ENCODE measurements at regions not wholly inside any gene's neighbourhood (a gene's known extent, or its start where the extent isn't known, plus 50 kb on each side); places are given as distances from the start of the nearest gene placed in this dataset.
"Not testable (repeated sequence)": the region's sequence is repeated elsewhere in the genome, so short reads cannot be mapped to it uniquely, and the experiment has no call there.

DNA sequence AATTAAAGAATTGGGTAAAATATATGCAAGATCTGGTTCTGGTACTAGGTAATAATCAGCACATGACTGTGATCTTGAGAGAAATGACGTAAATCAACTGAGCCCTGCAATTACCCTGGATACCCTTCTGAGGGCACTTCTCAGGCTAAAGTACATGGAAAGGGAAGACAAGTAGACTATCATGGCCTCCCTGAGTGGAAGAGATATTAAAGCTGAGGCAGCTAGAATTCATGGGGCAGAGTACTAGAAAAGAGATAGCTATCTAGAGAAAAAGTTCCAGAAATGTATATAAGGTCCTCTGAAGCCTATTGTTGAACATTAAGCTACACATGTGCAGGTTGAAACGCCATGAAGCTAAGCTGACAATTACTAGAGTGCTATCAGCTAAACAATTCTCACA, 249.6 kb downstream of the NKX6-1 start:
- Histone ChIP-seq H3K27ac (ENCODE audit: low read depth in 1 of 2, low read length in 2 of 2) (no peak overlapping the region), H3K4me3 (ENCODE audit: low read depth in 1 of 3, low read length in 3 of 3) (no peak overlapping the region), H3K9ac (ENCODE audit: low read depth in 1 of 2, low read length in 2 of 2) (no peak overlapping the region), H3K36me3 (ENCODE audit: control insufficient read depth in 4 of 4, insufficient read depth in 3 of 4, low read depth in 1 of 4, low read length in 3 of 4) (no peaks in the 10 kb centered on the region), H3K27me3 (ENCODE audit: control insufficient read depth in 4 of 4, insufficient read depth in 4 of 4, low read length in 3 of 4) (no peaks in the 10 kb centered on the region), H3K9me3 (ENCODE audit: control insufficient read depth in 4 of 4, low read length in 3 of 4) (no peaks in the 10 kb centered on the region), H3K4me1 (ENCODE audit: control insufficient read depth in 4 of 4, insufficient read depth in 4 of 4, low read length in 3 of 4) (no peaks in the 10 kb centered on the region)
- whole genome bisulfite sequencing = 67% methylated on average over 2 of the region's 2 CpGs
- no peak for DNase-seq (ENCODE audit: low spot score)
- TF ChIP-seq, protein P1, sequence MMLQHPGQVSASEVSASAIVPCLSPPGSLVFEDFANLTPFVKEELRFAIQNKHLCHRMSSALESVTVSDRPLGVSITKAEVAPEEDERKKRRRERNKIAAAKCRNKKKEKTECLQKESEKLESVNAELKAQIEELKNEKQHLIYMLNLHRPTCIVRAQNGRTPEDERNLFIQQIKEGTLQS (IDR thresholded peaks at IDR 0.05) = no peak
- TF ChIP-seq, protein P2, sequence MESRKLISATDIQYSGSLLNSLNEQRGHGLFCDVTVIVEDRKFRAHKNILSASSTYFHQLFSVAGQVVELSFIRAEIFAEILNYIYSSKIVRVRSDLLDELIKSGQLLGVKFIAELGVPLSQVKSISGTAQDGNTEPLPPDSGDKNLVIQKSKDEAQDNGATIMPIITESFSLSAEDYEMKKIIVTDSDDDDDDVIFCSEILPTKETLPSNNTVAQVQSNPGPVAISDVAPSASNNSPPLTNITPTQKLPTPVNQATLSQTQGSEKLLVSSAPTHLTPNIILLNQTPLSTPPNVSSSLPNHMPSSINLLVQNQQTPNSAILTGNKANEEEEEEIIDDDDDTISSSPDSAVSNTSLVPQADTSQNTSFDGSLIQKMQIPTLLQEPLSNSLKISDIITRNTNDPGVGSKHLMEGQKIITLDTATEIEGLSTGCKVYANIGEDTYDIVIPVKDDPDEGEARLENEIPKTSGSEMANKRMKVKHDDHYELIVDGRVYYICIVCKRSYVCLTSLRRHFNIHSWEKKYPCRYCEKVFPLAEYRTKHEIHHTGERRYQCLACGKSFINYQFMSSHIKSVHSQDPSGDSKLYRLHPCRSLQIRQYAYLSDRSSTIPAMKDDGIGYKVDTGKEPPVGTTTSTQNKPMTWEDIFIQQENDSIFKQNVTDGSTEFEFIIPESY (IDR thresholded peaks at IDR 0.05) = no peak
- TF ChIP-seq, protein P3, sequence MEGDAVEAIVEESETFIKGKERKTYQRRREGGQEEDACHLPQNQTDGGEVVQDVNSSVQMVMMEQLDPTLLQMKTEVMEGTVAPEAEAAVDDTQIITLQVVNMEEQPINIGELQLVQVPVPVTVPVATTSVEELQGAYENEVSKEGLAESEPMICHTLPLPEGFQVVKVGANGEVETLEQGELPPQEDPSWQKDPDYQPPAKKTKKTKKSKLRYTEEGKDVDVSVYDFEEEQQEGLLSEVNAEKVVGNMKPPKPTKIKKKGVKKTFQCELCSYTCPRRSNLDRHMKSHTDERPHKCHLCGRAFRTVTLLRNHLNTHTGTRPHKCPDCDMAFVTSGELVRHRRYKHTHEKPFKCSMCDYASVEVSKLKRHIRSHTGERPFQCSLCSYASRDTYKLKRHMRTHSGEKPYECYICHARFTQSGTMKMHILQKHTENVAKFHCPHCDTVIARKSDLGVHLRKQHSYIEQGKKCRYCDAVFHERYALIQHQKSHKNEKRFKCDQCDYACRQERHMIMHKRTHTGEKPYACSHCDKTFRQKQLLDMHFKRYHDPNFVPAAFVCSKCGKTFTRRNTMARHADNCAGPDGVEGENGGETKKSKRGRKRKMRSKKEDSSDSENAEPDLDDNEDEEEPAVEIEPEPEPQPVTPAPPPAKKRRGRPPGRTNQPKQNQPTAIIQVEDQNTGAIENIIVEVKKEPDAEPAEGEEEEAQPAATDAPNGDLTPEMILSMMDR (IDR thresholded peaks at IDR 0.05; ENCODE audit: low read depth, low read length, missing input control) = no peak
- TF ChIP-seq, protein P4, sequence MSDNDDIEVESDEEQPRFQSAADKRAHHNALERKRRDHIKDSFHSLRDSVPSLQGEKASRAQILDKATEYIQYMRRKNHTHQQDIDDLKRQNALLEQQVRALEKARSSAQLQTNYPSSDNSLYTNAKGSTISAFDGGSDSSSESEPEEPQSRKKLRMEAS (IDR thresholded peaks at IDR 0.05) = no peak
- TF ChIP-seq HNF4A (conservative IDR thresholded peaks at IDR 0.05) = no peak
- TF ChIP-seq SP1 (IDR thresholded peaks at IDR 0.05) = no peak
- no peak for TF ChIP-seq HNF4G (IDR thresholded peaks at IDR 0.05)
- no peak for TF ChIP-seq FOXA2 (IDR thresholded peaks at IDR 0.05)
- TF ChIP-seq FOXA1 (IDR thresholded peaks at IDR 0.05) = no peak
- no peak for TF ChIP-seq EGR1 (IDR thresholded peaks at IDR 0.05; ENCODE audit: low read depth in 2 of 2)
- TF ChIP-seq RXRA (IDR thresholded peaks at IDR 0.05) = no peak
- TF ChIP-seq TAF1 (conservative IDR thresholded peaks at IDR 0.05) = no peak
- TF ChIP-seq RAD21 (IDR thresholded peaks at IDR 0.05) = no peak
- no peak for TF ChIP-seq GABPA (IDR thresholded peaks at IDR 0.05 in 1 of 2, conservative IDR thresholded peaks at IDR 0.05 in 1 of 2)
- TF ChIP-seq YY1 (IDR thresholded peaks at IDR 0.05) = no peak
- no peak for TF ChIP-seq JUND (IDR thresholded peaks at IDR 0.05)
- no peak for TF ChIP-seq NR2F2 (IDR thresholded peaks at IDR 0.05)
- TF ChIP-seq, protein P5, sequence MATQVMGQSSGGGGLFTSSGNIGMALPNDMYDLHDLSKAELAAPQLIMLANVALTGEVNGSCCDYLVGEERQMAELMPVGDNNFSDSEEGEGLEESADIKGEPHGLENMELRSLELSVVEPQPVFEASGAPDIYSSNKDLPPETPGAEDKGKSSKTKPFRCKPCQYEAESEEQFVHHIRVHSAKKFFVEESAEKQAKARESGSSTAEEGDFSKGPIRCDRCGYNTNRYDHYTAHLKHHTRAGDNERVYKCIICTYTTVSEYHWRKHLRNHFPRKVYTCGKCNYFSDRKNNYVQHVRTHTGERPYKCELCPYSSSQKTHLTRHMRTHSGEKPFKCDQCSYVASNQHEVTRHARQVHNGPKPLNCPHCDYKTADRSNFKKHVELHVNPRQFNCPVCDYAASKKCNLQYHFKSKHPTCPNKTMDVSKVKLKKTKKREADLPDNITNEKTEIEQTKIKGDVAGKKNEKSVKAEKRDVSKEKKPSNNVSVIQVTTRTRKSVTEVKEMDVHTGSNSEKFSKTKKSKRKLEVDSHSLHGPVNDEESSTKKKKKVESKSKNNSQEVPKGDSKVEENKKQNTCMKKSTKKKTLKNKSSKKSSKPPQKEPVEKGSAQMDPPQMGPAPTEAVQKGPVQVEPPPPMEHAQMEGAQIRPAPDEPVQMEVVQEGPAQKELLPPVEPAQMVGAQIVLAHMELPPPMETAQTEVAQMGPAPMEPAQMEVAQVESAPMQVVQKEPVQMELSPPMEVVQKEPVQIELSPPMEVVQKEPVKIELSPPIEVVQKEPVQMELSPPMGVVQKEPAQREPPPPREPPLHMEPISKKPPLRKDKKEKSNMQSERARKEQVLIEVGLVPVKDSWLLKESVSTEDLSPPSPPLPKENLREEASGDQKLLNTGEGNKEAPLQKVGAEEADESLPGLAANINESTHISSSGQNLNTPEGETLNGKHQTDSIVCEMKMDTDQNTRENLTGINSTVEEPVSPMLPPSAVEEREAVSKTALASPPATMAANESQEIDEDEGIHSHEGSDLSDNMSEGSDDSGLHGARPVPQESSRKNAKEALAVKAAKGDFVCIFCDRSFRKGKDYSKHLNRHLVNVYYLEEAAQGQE (IDR thresholded peaks at IDR 0.05) = no peak

DNA sequence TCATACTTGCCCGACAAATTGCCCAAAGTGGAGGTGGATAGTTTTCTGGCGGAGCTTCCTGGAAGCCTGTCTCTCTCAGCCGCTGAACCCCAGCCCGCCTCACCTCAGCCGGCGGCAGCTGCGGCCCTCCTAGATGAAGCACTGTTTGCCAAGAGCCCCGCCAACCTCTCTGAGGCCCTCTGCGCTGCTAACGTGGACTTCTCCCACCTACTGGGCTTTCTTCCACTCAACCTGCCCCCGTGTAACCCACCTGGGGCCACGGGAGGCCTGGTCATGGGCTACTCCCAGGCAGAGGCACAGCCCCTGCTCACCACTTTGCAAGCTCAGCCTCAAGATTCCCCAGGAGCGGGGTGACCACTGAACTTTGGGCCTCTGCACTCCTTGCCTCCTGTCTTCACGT, 254.1 kb downstream of the NKX6-1 start:
- not testable (repeated sequence) for H3K9ac ChIP-seq (ENCODE audit: low read depth in 1 of 2, low read length in 2 of 2); H3K27ac ChIP-seq (ENCODE audit: low read depth in 1 of 2, low read length in 2 of 2); H3K27me3 ChIP-seq (ENCODE audit: control insufficient read depth in 4 of 4, insufficient read depth in 4 of 4, low read length in 3 of 4); H3K4me3 ChIP-seq (ENCODE audit: low read depth in 1 of 3, low read length in 3 of 3); DNase-seq (ENCODE audit: low spot score); H3K4me1 ChIP-seq (ENCODE audit: control insufficient read depth in 4 of 4, insufficient read depth in 4 of 4, low read length in 3 of 4); H3K36me3 ChIP-seq (ENCODE audit: control insufficient read depth in 4 of 4, insufficient read depth in 3 of 4, low read depth in 1 of 4, low read length in 3 of 4); H3K9me3 ChIP-seq (ENCODE audit: control insufficient read depth in 4 of 4, low read length in 3 of 4)
- WGBS = 91% methylated on average over 14 of the region's 14 CpGs

DNA sequence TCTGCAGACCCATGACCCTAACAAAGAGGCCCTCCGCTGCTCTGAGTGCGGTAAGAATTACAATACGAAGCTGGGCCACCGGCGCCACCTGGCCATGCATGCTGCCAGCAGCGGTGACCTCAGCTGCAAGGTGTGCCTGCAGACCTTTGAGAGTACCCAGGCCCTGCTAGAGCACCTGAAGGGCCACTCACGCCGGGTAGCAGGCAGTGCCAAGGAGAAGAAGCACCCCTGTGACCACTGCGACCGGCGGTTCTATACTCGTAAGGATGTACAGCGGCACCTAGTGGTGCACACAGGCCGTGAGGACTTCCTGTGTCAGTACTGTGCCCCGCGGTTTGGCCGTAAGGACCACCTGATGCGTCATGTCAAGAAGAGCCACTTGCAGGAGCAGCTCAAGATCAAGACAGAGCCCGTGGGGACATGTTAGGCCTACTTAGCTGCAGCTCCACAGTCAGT, 254.7 kb downstream of the NKX6-1 start:
- not testable (repeated sequence) for H3K9ac ChIP-seq (ENCODE audit: low read depth in 1 of 2, low read length in 2 of 2); H3K27me3 ChIP-seq (ENCODE audit: control insufficient read depth in 4 of 4, insufficient read depth in 4 of 4, low read length in 3 of 4); H3K36me3 ChIP-seq (ENCODE audit: control insufficient read depth in 4 of 4, insufficient read depth in 3 of 4, low read depth in 1 of 4, low read length in 3 of 4); H3K4me3 ChIP-seq (ENCODE audit: low read depth in 1 of 3, low read length in 3 of 3); H3K27ac ChIP-seq (ENCODE audit: low read depth in 1 of 2, low read length in 2 of 2); DNase-seq (ENCODE audit: low spot score); H3K4me1 ChIP-seq (ENCODE audit: control insufficient read depth in 4 of 4, insufficient read depth in 4 of 4, low read length in 3 of 4); H3K9me3 ChIP-seq (ENCODE audit: control insufficient read depth in 4 of 4, low read length in 3 of 4)
- WGBS = 93% methylated on average over 19 of the region's 19 CpGs
